MM.1S (cell line): ENCODE measurements at regions not wholly inside any gene's neighbourhood (a gene's known extent, or its start where the extent isn't known, plus 50 kb on each side); places are given as distances from the start of the nearest gene placed in this dataset.
"Not testable (repeated sequence)": the region's sequence is repeated elsewhere in the genome, so short reads cannot be mapped to it uniquely, and the experiment has no call there.

Experiments used
- DNase-seq: peaks from one replicate; pipeline ENCODE4 v3.0.0-alpha.2; 2015
- H2AFZ ChIP-seq: fragments of 300-600 bp; sonication (generic); 2 replicates; pipeline ENCODE4 v1.6.0; 2016; ENCODE audit warnings: antibody characterized with exemption, low read length
- H3F3A ChIP-seq: fragments of 300-600 bp; sonication (generic); 2 replicates; pipeline ENCODE4 v1.6.1; 2016; ENCODE audit warnings: mild to moderate bottlenecking, antibody characterized with exemption, low read length, moderate library complexity, mixed read lengths; ENCODE audit not compliant: insufficient read depth
- H3K27ac ChIP-seq: fragments of 300-600 bp; sonication (generic); 2 replicates; pipeline ENCODE4 v1.5.1; 2016; ENCODE audit warnings: mild to moderate bottlenecking, low read length
- H3K27me3 ChIP-seq: fragments of 300-600 bp; sonication (generic); replicated peaks from 2 replicates; pipeline ENCODE4 v1.6.0; 2016; ENCODE audit warnings: low read length; ENCODE audit not compliant: insufficient read depth
- H3K36me3 ChIP-seq: fragments of 300-600 bp; sonication (generic); replicated peaks from 2 replicates; pipeline ENCODE4 v1.6.1; 2016; ENCODE audit warnings: mild to moderate bottlenecking, low read length, mixed read lengths; ENCODE audit not compliant: insufficient read depth
- H3K4me1 ChIP-seq: fragments of 300-600 bp; sonication (generic); 2 replicates; pipeline ENCODE4 v1.6.1; 2016; ENCODE audit warnings: low read length, mixed read lengths
- H3K4me2 ChIP-seq: fragments of 300-600 bp; sonication (generic); 2 replicates; pipeline ENCODE4 v1.6.0; 2016; ENCODE audit warnings: low read depth, low read length
- H3K4me3 ChIP-seq: fragments of 300-600 bp; sonication (generic); 2 replicates; pipeline ENCODE4 v1.5.1; 2016; ENCODE audit warnings: low read length, mixed read lengths
- H3K79me2 ChIP-seq: fragments of 300-600 bp; sonication (generic); 2 replicates; pipeline ENCODE4 v1.6.1; 2016; ENCODE audit warnings: mixed run types, low read length, mixed read lengths
- H3K9ac ChIP-seq: fragments of 300-600 bp; sonication (generic); 2 replicates; pipeline ENCODE4 v1.6.1; 2016; ENCODE audit warnings: low read length, mixed read lengths
- H3K9me2 ChIP-seq: fragments of 300-600 bp; sonication (generic); replicated peaks from 2 replicates; pipeline ENCODE4 v1.6.1; 2016; ENCODE audit warnings: mild to moderate bottlenecking, low read length, mixed read lengths; ENCODE audit not compliant: insufficient read depth
- H3K9me3 ChIP-seq: fragments of 300-600 bp; sonication (generic); replicated peaks from 2 replicates; pipeline ENCODE4 v1.6.1; 2016; ENCODE audit warnings: mild to moderate bottlenecking, low read length, mixed read lengths; ENCODE audit not compliant: insufficient read depth
- H4K20me1 ChIP-seq: fragments of 300-600 bp; sonication (generic); 2 replicates; pipeline ENCODE4 v1.6.1; 2016; ENCODE audit warnings: mild to moderate bottlenecking, low read length, moderate library complexity, mixed read lengths; ENCODE audit not compliant: insufficient read depth
- CTCF ChIP-seq: fragments of 300-600 bp; sonication (generic); IDR thresholded peaks from 2 replicates; pipeline ENCODE4 v1.5.1; 2016; ENCODE audit warnings: antibody characterized with exemption, low read length, mixed read lengths
- EZH2 ChIP-seq: fragments of 300-600 bp; sonication (generic); optimal IDR thresholded peaks from 2 replicates; pipeline ENCODE3; 2017; ENCODE audit warnings: low read depth, mild to moderate bottlenecking, antibody characterized with exemption, low read length, mixed read lengths
- EZH2phosphoT487 ChIP-seq: fragments of 300-600 bp; sonication (generic); IDR thresholded peaks from 2 replicates; pipeline ENCODE4 v1.6.1; 2018; ENCODE audit warnings: antibody characterized with exemption, low read length

- no peak for TF ChIP-seq EZH2
- H3K79me2 ChIP-seq: no peaks in the 10 kb centered on the region
- no peaks in the 10 kb centered on the region for H3K27me3 ChIP-seq
- no peaks in the 10 kb centered on the region for H3K36me3 ChIP-seq
- no peaks in the 10 kb centered on the region for H4K20me1 ChIP-seq
- no peak for DNase-seq
- H3K27ac ChIP-seq: no peak overlapping the region
- no peaks in the 10 kb centered on the region for H3K9me2 ChIP-seq
- no peaks in the 10 kb centered on the region; the same call in 1 of the 2 replicates for H3K9me3 ChIP-seq
- no peak overlapping the region for H3K9ac ChIP-seq
- H2AFZ ChIP-seq: no peak overlapping the region
- no peak overlapping the region for H3K4me3 ChIP-seq
- H3K4me2 ChIP-seq: no peak overlapping the region
- no peaks in the 10 kb centered on the region for H3F3A ChIP-seq
- no peaks in the 10 kb centered on the region for H3K4me1 ChIP-seq
These were observed 453.7 kb upstream of the MKI67 start for GRCh38 chr10:128579901-128580300.

- H3K79me2 ChIP-seq, H3K36me3 ChIP-seq, H3K4me2 ChIP-seq, H4K20me1 ChIP-seq, H3K4me1 ChIP-seq, H3K9ac ChIP-seq, H2AFZ ChIP-seq, H3K27ac ChIP-seq, H3K4me3 ChIP-seq, H3F3A ChIP-seq, H3K27me3 ChIP-seq, DNase-seq, H3K9me3 ChIP-seq, H3K9me2 ChIP-seq: not testable (repeated sequence)
These were observed 456.9 kb upstream of the MKI67 start for GRCh38 chr10:128583125-128583524.

- not testable (repeated sequence) for H3K4me1 ChIP-seq, H3K4me2 ChIP-seq, H4K20me1 ChIP-seq, H3F3A ChIP-seq, H3K27me3 ChIP-seq, H3K79me2 ChIP-seq, H3K36me3 ChIP-seq, H3K9ac ChIP-seq, H2AFZ ChIP-seq, H3K9me3 ChIP-seq, H3K27ac ChIP-seq, H3K4me3 ChIP-seq, DNase-seq, H3K9me2 ChIP-seq
These were observed 460.4 kb upstream of the MKI67 start for GRCh38 chr10:128586599-128586998.

- DNase-seq: no peak
- H2AFZ ChIP-seq: no peak overlapping the region
These were observed 461.5 kb upstream of the MKI67 start for GRCh38 chr10:128587689-128588088.

GRCh38 chr10:128588402-128588801, 462.2 kb upstream of the MKI67 start:
- TF ChIP-seq EZH2phosphoT487 (no peak), EZH2 (no peak), CTCF (no peak)
- H3K9me3 ChIP-seq: no peaks in the 10 kb centered on the region
- H3K9ac ChIP-seq: no peak overlapping the region
- no peaks in the 10 kb centered on the region for H3K9me2 ChIP-seq
- H3K4me3 ChIP-seq: no peak overlapping the region
- H3K79me2 ChIP-seq: no peaks in the 10 kb centered on the region
- no peaks in the 10 kb centered on the region for H3K27me3 ChIP-seq
- DNase-seq: no peak
- no peak overlapping the region for H3K27ac ChIP-seq
- H2AFZ ChIP-seq: no peak overlapping the region
- H3K4me2 ChIP-seq: no peak overlapping the region
- H3K36me3 ChIP-seq: no peaks in the 10 kb centered on the region
- H3K4me1 ChIP-seq: no peaks in the 10 kb centered on the region
- H3F3A ChIP-seq: no peaks in the 10 kb centered on the region
- no peaks in the 10 kb centered on the region for H4K20me1 ChIP-seq

More at GRCh38 chr10:128587689-128588088, 461.5 kb upstream of the MKI67 start:
- Histone ChIP-seq H3K27me3 (no peaks in the 10 kb centered on the region), H3K4me1 (no peaks in the 10 kb centered on the region), H3K79me2 (no peaks in the 10 kb centered on the region), H3F3A (no peaks in the 10 kb centered on the region), H3K9me3 (no peaks in the 10 kb centered on the region), H3K4me2 (no peak overlapping the region), H4K20me1 (no peaks in the 10 kb centered on the region), H3K9ac (no peak overlapping the region), H3K36me3 (no peaks in the 10 kb centered on the region), H3K27ac (no peak overlapping the region), H3K4me3 (no peak overlapping the region), H3K9me2 (no peaks in the 10 kb centered on the region)
- no peak for TF ChIP-seq EZH2phosphoT487
